GM18868 (cell line): ENCODE measurements at regions not wholly inside any gene's neighbourhood (a gene's known extent, or its start where the extent isn't known, plus 50 kb on each side); places are given as distances from the start of the nearest gene placed in this dataset.
"Not testable (repeated sequence)": the region's sequence is repeated elsewhere in the genome, so short reads cannot be mapped to it uniquely, and the experiment has no call there.

Experiments used
- ATAC-seq: cut with Tn5 transposase; IDR thresholded peaks from one replicate; pipeline ENCODE4 v1.9.1; 2021; ENCODE audit warnings: mild to moderate bottlenecking, moderate library complexity; ENCODE audit not compliant: unreplicated experiment

- no peak for ATAC-seq
Observed at GRCh38 chr5:52148679-52149078, 639.0 kb upstream of the ITGA1 start.

GRCh38 chr5:52150501-52150900, 637.2 kb upstream of the ITGA1 start:
- no peak for ATAC-seq

DNA sequence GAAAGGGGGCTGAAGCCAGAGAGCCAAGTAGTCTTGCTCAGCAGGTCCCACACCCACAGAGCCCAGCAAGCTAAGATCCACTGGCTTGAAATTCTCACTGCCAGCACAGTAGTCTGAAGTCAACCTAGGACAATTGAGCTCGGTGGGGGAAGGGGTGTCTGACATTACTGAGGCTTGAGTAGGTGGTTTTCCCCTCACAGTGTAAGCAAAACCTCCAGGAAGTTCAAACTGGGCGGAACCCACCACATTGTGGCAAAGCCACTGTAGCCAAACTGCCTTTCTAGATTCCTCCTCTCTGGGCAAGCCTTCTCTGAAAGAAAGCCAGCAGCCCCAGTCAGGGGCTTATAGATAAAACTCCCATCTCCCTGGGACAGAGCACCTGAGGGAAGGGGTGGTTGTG, 630.9 kb upstream of the ITGA1 start:
- ATAC-seq, result not testable (repeated sequence)

GRCh38 chr5:52165806-52166205, 621.9 kb upstream of the ITGA1 start:
- ATAC-seq, result not testable (repeated sequence)

GRCh38 chr5:52173133-52173532, 614.6 kb upstream of the ITGA1 start:
- no peak for ATAC-seq

GRCh38 chr5:52177193-52177592, 610.5 kb upstream of the ITGA1 start:
- ATAC-seq, result no peak

DNA sequence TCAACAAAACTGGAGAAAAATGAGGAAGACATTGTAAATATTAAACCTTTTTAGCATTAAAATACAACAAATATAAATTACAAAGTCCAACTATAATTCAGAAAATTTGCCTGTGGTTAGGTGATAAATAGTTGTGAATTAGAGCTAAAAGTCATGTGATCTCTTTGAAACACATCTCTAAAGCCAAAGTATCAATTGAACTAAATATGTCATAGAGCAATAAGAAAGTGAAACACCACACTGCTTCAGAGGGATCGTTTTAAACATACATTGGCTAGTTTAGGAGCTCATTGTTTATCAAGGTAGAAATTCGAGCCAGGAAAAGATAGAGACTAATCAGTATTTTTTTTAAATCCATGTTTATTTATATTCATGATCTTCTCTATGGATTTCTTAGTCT, 606.3 kb upstream of the ITGA1 start:
- ATAC-seq, result no peak

GRCh38 chr5:52190737-52191136, 597.0 kb upstream of the ITGA1 start:
- no peak for ATAC-seq

DNA sequence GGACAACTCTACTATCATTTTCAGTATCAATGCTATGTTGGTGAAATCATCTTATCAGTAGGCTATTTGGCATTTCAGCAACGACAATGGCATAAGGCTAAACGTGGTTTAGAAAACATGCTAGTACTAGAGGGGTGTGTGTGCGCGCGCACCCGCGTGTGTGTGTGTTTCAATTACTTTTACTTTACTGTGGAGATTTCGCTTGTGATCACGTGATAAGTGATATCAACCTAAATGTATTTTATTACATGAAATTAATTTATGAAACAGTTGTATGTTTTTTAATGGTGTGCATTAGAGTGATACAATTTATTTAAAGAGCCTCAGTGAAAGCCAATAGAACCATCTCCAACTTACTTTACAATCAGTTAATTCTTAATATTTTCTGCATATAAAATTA, 587.9 kb upstream of the ITGA1 start:
- no peak for ATAC-seq

DNA sequence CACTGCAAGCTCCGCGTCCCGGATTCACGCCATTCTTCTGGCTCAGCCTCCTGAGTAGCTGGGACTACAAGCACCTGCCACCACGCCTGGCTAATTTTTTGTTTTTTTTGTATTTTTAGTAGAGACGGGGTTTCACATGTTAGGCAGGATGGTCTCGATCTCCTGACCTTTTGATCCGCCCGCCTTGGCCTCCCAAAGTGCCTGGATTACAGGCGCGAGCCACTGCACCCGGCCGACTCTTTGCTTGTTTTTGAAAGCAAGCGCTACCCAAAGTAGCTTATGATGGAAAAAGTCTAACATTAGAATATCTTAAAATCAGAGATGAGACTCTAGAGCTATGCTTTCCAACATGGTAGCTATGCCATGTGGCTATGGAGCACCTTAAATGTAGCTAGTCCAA, 585.5 kb upstream of the ITGA1 start:
- ATAC-seq, result no peak

- ATAC-seq, result no peak
Observed at GRCh38 chr5:52204310-52204709, 583.4 kb upstream of the ITGA1 start.
